ENCODE measurements at regions not wholly inside any gene's neighbourhood (a gene's known extent, or its start where the extent isn't known, plus 50 kb on each side); places are given as distances from the start of the nearest gene placed in this dataset.

DNA sequence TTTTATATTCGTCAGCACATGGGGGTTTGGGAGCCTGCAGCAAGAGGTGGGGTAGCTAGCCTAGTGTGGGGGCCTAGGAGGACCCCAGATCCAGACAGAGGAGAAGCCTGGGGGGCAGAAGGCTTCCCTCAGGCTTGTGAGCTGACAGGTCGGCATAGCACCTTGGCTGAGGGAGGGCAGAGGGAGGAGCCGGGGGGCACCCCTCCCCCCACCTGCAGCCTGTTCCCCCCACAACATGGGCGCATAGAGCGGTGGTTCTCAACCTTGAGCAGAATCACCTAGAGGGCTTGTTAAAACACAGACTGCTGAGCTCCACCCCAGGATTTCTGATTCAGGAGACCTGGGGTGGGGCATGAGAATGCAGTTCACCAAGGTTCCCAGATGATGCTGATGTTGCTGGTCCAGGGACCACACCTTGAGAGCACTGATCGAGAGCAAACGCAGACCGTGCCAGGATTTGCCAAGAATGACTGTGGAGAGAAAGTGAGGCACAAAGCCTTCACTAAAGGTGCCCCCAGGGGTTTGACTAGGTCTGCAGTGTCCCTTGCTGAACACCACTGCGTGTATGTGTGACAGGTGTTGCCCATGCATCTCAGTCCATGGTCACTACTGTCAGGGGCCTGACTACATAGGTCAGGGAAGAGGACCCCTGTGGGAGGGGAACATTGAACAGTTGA is 163.3 kb downstream of the MACROH2A1 start:
- Histone ChIP-seq H3K4ac (ENCODE audit: low read depth, low read length) (no peak overlapping the region), H3K23me2 (ENCODE audit: insufficient read length, low read depth, low read length, poor library complexity, severe bottlenecking) (no peaks in the 10 kb centered on the region), H2BK12ac (ENCODE audit: insufficient read length, low read depth, low read length) (no peak overlapping the region), H3K56ac (ENCODE audit: insufficient read length, low read depth, low read length) (no peak overlapping the region), H3K4me1 (ENCODE audit: insufficient read depth, low read length) (no peaks in the 10 kb centered on the region), H3K9ac (ENCODE audit: extremely low read depth, insufficient read length, low read length) (no peak overlapping the region), H3K9me3 (ENCODE audit: control insufficient read depth, low read depth, low read length) (no peaks in the 10 kb centered on the region), H3K4me2 (ENCODE audit: insufficient read depth, insufficient read length, low read length) (no peak overlapping the region), H4K20me1 (ENCODE audit: control insufficient read depth, insufficient read depth, insufficient read length) (no peaks in the 10 kb centered on the region), H3K18ac (ENCODE audit: insufficient read length, low read depth, low read length) (no peak overlapping the region), H2BK15ac (ENCODE audit: low read depth, low read length) (no peak overlapping the region), H3T11ph (ENCODE audit: low read length) (no peak overlapping the region), H2AFZ (ENCODE audit: low read length) (no peak overlapping the region), H4K91ac (ENCODE audit: insufficient read length, low read depth, low read length) (no peak overlapping the region), H3K79me1 (ENCODE audit: insufficient read depth, low read depth, low read length, poor library complexity, severe bottlenecking) (no peaks in the 10 kb centered on the region), H3K27me3 (ENCODE audit: insufficient read depth, low read length) (no peaks in the 10 kb centered on the region), H3K27ac (ENCODE audit: insufficient read length, low read depth, low read length) (no peak overlapping the region), H2BK5ac (ENCODE audit: insufficient read length, low read length) (no peak overlapping the region), H2BK20ac (ENCODE audit: low read depth, low read length, poor library complexity, severe bottlenecking) (no peak overlapping the region), H3K14ac (ENCODE audit: insufficient read depth, low read length) (no peak overlapping the region), H2BK120ac (ENCODE audit: low read depth, low read length, poor library complexity, severe bottlenecking) (no peak overlapping the region), H3K79me2 (ENCODE audit: insufficient read depth, low read length) (no peaks in the 10 kb centered on the region), H2AK5ac (ENCODE audit: insufficient read length, low read length) (no peak overlapping the region), H4K8ac (replicated peaks; ENCODE audit: insufficient read length, low read depth, low read length) (no peak overlapping the region), H4K5ac (ENCODE audit: insufficient read length, low read depth, low read length) (no peak overlapping the region), H3K23ac (ENCODE audit: insufficient read length, low read depth, low read length) (no peak overlapping the region)
- H3K27ac Mint-ChIP-seq: no peak overlapping the region; a peak in 1 of 7 replicates
- no peak overlapping the region for H3K4me3 Mint-ChIP-seq
- no peaks in the 10 kb centered on the region for H3K36me3 Mint-ChIP-seq (ENCODE audit: insufficient read depth in 1 of 3, low read depth in 3 of 3)
- H3K9me3 Mint-ChIP-seq: no peaks in the 10 kb centered on the region
- no peak for DNase-seq
- TF ChIP-seq, protein P1, sequence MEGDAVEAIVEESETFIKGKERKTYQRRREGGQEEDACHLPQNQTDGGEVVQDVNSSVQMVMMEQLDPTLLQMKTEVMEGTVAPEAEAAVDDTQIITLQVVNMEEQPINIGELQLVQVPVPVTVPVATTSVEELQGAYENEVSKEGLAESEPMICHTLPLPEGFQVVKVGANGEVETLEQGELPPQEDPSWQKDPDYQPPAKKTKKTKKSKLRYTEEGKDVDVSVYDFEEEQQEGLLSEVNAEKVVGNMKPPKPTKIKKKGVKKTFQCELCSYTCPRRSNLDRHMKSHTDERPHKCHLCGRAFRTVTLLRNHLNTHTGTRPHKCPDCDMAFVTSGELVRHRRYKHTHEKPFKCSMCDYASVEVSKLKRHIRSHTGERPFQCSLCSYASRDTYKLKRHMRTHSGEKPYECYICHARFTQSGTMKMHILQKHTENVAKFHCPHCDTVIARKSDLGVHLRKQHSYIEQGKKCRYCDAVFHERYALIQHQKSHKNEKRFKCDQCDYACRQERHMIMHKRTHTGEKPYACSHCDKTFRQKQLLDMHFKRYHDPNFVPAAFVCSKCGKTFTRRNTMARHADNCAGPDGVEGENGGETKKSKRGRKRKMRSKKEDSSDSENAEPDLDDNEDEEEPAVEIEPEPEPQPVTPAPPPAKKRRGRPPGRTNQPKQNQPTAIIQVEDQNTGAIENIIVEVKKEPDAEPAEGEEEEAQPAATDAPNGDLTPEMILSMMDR (conservative IDR thresholded peaks at IDR 0.05): no peak
- H3K4me1 Mint-ChIP-seq: peaks cover 17% of the 10 kb centered on the region in 2 experiments
- peaks cover 17% of the 10 kb centered on the region for H3K27me3 Mint-ChIP-seq (ENCODE audit: low read depth)
- no CpG with 5 or more reads among the region's 9 CpGs for WGBS (ENCODE audit: extremely low coverage, insufficient read length, low lambda C conversion rate)
